NOMO-1 treated with dmso at 0.1 percent for 144 hours (cell line): ENCODE measurements at regions not wholly inside any gene's neighbourhood (a gene's known extent, or its start where the extent isn't known, plus 50 kb on each side); places are given as distances from the start of the nearest gene placed in this dataset.
A peak's percentile ranks its signal among the peaks of the same experiment; 100 is the strongest.
"Not testable (repeated sequence)": the region's sequence is repeated elsewhere in the genome, so short reads cannot be mapped to it uniquely, and the experiment has no call there.

Experiments
- DNase-seq: peaks from one replicate; lab custom pipeline; 2025; ENCODE audit not compliant: unreplicated experiment; lab: John Stamatoyannopoulos, UW

DNA sequence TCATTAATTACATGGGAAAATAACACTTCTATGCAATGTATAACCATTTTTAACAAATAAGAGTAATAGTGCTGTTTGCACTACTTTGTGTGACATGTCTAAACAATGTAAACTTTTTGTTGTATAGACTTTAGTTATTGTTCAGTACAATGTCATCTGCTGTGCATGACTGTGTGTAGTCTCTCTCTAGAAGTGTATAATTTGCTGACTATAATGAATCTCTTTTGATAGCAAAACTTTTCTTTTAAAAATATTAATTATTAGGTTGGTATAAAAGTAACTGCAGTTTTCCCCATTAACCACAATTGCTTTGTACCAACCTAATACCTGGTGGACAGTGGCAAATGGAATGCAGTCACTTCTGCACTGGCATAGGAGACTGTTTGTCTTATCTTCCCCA lies 124.2 kb upstream of the SGK1 start:
- DNase-seq: no peak

DNA sequence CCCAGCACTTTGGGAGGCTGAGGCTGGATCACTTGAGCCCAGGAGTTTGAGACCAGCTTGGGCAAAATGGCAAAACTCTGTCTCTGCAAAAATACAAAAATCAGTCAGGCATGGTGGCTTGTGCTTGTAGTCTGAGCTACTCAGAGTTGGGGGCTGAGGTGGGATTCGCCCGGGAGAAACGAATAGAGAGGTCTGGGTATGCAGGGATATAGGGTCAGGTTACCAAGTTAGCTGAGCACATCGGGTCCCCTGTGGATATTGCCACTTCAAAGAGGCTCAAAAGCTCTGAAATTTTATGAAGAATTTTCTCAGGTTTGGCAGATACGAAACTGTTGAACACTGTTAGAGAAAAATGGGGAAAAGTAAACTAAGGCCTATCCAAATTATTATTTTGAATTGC lies 120.9 kb upstream of the SGK1 start:
- no peak for DNase-seq

DNA sequence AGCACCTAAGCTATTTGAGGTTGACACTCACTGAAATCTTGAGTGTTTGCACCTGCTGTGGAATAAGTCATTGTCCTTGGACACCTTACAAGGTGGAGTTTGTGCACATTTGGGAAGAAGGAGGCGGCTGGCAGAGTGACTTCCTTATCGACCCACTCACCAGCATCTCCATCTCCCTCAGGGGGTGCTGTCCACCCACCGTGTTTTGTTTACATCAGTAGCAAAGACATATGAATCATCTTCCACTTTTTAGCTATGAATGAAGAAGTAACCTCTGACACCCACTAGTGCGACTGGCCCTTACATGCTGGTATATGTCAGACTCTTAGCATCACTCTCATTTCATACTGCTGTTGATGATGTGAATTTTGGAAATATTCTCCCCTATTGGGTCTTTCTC lies 119.5 kb upstream of the SGK1 start:
- peak; percentile 37 for DNase-seq

DNA sequence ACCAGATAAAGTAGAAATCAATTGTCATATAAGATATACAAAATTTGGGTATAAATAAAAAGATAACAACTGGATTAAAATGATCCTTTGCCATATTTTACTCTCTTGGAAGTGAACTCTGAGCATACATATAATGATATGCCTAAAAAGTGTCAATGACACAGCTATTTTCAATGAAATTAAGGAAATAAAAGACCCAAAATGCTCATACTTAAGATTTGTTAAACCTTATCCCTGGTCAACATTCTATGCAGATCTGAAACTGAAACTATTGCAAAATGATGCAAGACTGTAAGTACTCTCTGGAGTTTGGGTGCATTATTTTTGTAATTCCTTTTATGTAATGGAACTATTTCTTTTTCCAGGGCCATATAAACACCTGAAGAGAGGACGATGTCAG lies 119.0 kb upstream of the SGK1 start:
- peak; percentile 25 for DNase-seq

DNA sequence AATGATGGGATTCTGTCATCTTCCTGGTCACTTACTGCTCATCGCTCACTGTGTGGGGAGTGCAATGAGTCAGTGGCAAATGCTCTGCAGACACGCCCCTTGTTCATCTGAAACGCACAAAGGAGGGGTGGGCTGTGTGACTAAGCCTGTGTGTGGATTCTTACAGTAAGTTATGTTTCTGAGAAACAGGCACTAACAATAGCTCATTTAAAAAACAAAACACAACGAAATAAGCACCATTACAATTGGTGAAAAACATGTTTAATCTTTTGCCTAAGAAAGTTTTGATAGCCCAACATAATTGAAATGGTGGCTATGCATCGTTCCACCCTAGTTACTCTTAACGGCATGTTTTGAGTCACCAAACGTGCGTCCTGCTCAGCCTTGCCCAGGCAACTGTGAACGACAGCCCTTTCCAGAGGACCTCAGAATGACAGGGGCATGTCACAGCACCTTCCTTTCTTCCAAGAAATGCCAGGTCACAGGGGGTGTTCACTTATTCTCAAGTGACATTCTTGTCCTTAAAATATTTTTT lies 118.4 kb upstream of the SGK1 start:
- DNase-seq: peak; percentile 39

DNA sequence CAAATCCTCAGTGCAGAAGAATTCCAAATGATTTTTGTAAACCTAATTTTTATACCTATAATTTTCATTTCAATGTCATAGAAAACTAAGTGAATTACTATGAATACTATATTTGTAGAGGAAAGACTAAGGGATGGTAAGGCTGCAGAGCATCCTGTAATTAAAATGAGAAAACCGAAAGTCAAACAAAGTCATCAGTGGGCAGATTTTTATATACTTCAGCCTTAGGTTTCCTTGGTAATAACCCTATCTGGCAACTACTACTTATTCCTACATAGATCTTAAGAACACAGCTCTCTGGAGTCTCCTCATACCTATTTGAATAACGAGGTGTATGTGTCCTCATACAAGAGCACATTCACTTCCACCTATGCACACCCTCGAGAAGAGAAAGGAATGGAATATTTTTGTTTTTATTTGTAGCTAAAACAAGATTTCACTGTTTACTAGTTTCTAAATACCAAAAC lies 117.9 kb upstream of the SGK1 start:
- no peak for DNase-seq

DNA sequence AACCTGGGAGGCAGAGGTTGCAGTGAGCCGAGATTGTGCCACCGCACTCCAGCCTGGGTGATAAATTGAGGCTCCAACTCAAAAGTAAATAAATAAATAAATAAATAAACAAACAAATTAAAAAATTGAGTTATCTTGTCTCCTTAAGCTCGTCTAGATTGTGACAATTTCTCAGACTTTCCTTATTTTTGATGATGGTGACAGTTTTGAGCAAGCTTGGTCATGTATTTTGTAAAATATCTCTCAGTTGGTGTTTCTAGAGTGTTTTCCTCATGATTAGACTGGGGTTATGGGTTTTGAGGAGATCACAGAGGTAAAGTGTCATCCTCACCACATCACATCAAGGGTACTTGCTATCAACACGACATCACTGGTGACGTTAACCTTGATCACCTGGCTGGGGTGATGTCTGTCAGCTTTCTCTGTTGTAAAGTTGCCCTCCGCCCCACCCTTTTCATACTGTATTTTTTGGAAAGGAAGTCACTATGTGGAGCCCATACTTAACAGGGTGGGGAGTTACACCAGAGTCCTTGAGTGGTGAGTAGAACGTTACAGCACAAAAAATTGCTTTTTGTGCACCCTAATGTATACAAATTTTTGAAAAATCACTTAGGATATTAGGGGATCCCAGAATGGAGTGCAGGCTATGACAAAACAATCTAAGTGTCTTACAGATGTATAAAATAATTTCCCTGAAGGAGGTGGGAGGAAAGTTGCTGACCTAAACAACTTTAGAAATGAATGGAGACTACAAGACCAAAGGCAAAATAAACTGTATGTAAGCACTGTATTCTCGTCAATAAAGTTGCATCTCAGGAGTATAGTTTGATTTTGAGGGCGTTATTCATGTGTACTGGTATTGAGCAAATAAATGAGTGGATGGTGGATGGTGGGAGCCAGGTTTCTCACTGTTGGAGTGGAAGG lies 116.4 kb upstream of the SGK1 start:
- no peak for DNase-seq

DNA sequence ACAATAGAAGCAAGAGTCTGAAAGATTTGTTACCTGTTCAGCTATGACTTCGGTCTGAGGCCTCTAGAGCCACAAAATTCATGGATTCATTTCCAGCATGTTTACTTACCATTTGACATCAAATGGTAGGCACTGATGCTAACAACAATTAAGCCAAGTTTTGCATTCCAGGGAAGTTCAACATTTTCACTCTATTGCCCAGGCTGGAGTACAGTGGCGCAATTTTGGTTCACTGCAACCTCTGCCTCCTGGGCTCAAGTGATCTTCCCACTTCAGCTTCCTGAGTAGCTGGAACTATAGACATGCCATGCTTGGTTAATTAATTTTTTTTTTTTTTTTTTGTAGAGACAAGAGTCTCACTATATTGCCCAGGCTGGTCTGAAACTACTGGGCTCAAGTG lies 114.1 kb upstream of the SGK1 start:
- DNase-seq: no peak

DNA sequence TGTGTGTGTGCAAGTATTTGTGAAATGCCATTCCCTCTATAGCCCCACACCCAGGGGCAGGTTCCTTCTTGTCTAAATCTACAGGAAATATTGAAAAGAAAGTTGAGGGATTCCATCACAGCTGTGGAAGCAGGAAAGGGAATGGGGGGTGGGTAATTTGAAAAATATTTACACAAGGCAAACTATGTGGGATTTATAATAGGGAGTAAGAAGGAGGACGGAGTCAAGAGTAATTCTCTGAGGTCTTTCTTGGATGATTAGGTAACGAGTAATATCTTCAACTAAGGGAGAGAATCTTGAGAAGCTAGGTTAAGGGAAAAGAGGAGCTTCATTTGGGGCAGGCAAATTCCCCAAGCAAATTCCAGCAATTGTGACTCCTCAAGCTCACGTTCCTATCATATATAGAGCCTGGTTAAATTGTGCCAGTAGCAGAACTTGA lies 113.5 kb upstream of the SGK1 start:
- DNase-seq: no peak

DNA sequence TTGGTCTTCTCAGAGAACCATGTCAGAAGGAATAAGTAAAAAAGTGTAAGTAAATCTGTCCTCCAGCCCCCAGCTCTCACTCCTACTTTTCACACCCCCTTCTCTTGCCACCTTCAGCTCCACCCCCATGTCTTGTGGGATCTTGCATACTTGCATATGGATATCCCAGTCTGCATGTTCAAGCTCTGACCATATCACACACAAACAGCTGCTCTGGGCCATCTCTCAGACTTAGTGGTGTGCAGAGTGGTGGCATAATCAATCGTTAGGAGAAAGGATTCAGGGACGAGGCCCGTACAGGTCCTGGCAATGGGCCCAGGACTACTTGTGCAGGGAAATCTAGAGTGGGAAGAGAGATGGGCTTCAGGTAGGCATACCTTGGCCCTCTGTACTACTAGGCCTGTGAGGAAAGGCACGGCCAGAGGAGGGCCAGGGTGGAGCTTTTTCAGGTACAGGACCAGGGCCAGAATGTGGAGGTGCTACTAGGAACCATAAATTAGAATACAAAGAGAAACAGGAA lies 112.0 kb upstream of the SGK1 start:
- DNase-seq: no peak

DNA sequence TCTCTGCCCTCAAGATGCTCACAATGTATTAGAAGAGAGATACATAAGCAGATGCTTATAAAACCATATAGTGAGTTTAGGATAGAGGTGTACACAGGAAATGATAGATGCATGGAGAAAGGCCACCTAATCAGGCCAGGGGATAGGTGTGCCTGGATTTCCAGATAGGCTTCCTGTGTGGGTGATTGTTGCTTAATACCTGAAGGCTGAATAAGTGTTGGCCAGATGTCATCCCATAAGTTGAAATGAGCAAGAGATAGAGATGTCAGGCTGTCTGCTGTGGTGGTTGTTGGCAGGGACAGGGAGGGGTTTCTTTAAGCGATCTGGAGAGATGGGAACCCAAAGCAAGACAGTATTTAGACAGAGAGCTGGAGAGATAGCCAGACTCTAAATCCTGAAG lies 109.8 kb upstream of the SGK1 start:
- DNase-seq: no peak

DNA sequence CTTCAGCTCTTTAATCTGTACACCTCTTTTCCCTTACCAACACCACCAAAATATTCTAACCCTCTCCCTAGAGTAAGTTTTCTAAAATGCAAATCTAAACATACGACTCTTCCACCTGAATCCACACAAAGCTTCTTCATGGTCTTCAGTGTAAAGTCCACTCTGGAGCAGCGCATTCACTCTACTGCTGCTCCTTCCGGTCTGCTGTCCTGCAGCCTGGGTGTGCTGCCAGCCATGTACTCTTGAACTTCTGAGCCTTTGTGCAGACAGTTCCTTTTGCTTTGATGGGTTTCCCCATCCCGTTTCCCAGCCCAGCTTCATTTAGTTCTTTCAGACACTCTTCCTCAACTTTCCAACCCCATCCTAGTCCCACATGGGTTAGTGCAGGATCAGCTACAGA lies 108.7 kb upstream of the SGK1 start:
- DNase-seq: no peak

DNA sequence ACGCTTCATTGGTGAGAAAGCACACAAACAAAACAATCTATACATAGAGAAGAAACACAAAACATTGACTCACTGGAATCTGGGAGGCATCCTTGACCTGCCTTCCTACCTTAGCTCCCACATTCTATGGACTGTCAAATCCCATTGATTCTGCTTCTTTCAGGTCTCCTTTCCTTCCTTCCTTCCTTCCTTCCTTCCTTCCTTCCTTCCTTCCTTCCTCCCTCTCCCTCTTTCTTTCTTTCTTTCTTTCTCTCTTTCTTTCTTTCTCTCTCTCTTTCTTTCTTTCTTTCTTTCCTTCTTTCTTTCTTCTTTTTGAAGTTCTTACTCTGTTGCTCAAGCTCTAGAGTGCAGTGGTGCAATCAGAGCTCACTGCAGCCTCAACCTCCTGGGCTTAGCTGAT lies 108.0 kb upstream of the SGK1 start:
- DNase-seq: not testable (repeated sequence)

DNA sequence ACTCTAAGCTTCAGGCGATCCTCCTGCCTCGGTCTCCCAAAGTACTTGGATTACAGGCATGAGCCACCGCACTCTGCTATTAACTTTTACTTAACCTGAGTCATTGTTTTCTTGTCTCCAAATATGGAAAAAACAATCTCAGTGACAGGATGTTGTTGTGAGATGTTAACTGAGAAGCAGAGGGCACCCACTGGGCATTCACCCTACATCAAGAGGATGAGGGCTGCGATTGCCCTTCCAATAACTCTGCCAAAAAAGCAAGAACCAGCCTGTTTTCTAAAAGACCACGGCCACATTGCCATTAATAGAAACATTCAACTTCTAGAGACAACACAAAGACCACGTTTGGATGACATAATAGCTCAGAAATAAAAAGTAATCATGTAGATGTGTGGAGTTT lies 107.6 kb upstream of the SGK1 start:
- no peak for DNase-seq

DNA sequence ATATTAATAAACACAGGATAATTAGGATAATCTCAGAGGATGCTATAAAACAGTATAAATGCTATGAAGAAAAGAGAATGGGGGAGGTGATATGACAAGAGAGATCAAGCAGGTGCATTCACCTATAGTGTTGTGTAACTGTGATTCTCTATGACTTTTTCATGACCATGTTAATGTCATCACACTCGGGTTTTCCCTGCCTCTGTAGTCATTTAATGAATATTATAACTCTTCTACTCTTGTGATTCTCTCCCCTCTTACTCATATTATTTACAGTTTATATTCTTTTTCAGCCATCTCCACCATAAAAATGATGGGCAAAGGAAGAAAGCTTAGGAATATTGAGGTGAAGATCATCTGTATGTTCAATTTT lies 106.9 kb upstream of the SGK1 start:
- no peak for DNase-seq

DNA sequence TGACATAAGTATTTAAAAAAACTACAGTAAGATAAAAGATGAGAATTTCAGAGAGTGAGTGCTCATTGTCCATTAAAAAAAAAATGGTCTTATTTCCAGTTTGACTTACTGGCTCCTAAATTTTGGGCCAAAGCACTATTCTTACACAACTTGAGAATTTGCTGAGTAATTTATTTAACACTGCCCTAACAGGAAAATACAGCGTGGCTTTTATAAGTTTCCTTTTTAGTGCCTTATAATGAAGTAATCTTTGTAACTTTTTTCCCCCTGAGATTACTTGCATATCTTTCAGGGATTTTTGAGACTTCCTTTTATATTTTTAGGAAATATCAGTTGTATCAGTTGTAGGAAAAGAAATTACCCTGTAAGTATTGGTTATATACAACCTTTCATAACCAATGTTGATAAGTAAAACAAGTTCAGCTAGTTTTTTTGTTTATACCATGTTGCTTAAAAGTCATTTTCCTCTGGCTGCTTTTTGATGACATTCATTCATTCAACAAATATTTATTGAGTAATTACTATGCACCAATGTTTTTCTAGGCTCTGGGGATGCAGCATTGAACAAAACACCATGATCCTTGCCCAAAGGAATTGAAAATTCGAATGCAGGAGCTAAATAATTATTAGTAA lies 106.4 kb upstream of the SGK1 start:
- no peak for DNase-seq

DNA sequence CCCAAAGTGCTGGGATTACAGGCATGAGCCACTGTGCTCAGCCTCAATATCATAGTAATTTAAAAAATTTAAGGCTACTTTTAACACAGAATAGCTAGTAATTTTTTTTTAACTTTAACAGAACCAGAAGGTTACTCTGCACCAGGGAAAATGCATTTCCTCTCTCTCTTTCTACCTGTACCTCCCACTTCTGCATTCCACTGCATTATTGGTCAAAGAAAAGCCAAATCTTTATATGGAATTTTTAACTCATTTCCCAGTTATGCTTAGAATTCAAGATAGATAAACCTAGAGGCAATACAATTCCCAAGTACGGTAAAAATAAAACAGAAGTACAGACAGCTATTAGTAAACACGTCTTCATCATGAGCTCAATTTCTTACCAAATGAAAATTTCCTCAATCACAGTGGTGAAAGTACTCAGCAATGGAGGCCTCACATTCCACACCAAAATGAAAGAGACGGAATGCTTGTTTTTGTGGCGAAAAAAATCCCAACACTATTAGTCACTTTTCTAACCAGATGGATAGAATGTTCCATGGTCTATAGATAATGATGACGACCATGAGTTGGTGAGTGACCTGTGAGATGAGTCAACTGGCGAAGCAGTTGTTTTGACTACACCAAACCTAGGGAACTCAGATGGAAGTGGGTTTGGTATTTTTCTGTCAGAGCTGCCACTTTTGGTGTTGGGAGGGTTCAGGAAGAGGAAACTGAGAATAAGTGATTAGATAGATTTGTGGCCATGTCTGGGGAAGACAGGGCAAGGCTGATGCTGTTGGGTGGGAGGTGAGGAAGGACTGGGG lies 104.7 kb upstream of the SGK1 start:
- peak; percentile 79 for DNase-seq

DNA sequence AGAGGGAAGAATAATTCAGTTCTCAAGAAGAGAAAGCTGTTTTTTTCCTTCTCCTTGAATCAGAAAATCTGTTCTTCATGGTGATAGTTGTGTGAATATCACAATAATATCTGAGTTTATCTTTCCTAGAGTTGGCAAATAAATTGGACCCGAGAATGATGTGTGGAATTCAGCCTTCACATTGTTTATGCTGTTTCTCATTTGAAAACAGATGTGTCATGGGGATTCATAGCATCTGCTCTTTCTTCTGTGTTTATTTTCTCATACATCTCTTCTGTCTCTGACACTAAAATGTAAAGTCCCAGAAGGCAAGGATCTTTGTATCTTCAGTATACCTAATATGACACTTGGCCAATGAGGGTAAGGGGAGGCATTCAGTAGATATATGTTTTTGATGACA lies 103.6 kb upstream of the SGK1 start:
- DNase-seq: no peak

DNA sequence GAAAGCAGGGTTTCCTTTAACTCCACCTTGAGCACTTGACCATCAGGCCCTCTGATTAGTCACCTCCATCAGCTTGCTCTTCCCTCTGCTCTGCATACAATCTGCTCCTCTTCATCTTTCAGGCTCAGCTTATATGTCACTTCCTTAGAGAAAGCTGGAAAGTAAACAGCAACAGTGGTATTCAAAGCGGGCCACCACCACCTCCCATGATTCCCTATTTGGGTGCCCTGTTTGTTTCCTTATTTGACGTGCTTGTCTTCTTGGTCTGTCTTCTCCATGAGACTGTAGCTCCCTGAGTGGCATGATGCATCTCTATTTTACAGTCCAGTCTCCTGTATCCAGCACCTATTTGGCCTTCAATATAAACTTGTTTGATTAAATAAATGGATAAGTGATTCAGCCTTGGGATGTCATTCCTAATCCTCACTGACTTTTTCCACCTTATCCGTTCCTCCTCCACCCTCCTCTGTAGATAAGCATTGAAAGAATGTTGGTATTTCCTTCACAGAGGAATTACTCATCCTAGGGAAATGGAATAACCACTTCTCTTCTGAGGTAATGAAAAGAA lies 102.8 kb upstream of the SGK1 start:
- no peak for DNase-seq

DNA sequence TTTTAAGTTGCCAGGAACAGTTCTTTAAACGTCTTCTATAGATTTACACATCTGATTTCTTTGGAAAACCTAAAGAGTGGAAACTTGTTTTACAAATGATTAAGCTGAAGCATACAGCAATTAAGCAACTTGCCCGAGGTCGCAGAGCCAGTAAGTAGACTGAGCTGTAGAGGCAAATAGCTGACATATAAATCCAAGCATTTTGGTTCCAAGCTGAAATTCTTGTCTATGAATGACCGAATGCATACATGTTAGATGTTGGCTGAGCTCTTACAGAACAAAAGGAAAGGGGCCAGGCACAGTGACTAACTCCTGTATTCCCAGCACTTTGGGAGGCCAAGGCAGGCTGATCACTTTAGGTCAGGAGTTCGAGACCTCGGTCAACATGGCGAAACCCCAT lies 101.8 kb upstream of the SGK1 start:
- no peak for DNase-seq
